Ramos (cell line): ENCODE measurements at regions not wholly inside any gene's neighbourhood (a gene's known extent, or its start where the extent isn't known, plus 50 kb on each side); places are given as distances from the start of the nearest gene placed in this dataset.

Experiments
- in situ Hi-C: fragments of 300-500 bp; cut with MboI; formaldehyde crosslinking; loops from one replicate; pipeline ENCODE4 v1.14.3; 2022; ENCODE audit warnings: low sequenced_read_pairs; ENCODE audit not compliant: unreplicated experiment

DNA sequence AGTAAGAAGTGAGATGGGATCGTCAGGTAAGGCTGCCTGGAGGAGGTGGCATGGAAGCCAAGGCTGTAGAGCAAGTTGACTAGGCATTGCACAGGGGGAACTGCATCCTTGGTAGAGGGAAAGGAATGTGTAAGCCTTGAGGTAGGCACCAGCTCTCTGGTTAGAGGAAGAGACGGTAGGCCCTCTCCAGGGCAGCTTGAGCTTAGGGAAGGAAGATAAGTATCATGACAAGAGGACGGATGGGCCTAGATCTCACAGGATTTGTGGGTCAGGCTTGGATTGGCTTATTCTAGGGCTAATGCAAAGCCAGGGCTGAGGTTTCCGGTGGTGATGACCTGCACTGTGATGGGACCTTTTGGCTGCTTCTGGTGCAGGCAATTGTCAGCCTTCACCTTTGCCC lies 1035.8 kb downstream of the TBC1D22A start:
- in situ Hi-C loops = no loop called here

DNA sequence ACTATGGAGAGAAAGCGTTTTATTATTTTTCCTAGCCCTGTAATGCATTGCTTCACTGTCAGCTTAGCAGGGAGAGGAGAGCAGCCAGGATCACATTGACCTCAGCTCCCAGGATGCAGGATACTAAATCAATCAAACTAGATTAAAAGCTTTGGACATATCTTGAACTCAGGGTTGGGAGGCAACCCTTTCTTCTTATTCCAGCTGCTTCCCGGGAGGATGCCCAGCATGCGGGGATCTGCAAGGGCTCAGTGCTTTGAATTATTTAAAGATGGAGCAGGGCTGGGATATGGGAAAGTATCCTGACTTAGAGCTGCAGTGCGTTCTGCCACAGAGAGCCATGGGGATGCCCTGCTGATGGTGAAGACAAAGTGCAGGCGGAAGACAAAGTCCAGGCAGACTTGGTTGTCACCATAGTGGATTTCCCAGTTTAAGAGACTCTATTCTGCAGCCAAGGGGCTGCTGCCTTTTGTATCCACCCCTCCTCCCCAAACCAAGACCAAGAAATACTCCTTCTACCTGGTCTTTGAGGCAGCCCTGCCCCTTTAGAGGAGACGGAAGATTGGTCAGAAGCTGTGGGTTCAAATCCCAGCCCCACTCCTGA lies 1035.0 kb downstream of the TBC1D22A start:
- in situ Hi-C loops = no loop called here

DNA sequence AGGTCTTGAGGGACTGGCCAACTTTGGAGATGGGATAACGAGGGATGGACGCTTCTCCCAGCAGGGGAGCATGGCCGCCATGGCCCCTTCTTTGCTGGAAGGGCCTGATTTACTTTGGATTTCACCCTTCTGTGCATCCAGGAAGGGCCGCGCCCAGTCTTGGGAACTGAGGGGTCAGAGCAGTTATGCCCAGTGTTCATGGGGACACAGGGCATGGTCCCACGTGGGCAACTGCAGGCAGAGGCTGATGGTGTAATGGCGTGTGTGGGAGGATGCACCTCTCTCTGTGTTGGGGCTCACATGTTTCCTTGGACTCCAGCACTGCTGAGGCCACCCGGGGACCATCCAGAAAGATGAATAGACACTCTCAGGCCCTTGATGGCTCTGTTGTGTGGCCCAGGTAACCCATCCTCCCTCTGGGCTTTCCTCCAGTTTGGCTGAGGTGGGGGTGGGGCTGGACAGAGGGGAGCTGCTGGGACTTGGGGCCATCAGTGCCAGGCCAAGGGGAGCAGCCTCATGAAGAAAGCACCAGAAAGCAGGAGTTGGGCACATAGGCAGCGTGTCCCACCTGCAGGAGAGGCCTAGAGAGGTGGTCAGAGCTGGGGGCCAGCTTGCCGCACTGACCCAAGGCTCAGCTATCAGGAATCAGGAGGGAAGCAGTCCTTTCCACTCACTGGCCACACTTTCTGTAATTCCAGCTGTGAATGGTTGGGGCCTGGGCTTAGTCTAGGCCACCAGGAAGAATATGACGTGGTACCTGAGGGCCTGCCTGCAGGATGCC lies 1033.9 kb downstream of the TBC1D22A start:
- in situ Hi-C loops = no loop called here

DNA sequence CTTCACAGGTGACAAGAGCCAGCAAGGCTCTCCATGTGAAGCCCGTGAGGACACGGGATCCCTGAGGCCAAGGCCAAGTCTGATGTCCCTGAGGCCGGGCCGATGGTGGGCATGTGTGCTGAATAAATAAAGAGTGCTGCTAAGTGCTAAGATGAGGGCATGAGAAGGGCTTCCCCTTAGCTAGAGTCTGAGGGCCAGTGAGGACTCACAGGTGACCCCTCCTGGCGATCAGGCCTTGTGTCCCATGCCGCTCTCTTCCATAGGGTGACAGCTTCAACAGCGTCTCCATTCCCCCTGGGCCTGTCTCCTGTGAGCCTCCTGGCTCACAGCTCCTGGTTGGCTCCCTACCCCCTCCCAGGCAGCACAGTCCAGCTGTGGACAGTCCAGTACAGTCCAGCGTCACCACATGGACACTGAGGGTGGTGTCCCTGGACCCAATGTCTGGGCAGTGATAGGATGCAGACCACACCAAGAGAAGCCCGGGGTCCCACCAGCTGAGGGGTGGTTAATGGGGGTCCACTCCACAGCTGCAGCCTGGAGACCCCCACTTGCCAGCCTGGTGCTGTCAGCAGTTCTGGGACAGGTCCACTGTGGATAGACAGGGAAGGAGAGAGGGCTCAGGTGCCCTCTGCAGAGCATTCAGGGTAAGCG lies 1033.2 kb downstream of the TBC1D22A start:
- in situ Hi-C loops = no loop called here

DNA sequence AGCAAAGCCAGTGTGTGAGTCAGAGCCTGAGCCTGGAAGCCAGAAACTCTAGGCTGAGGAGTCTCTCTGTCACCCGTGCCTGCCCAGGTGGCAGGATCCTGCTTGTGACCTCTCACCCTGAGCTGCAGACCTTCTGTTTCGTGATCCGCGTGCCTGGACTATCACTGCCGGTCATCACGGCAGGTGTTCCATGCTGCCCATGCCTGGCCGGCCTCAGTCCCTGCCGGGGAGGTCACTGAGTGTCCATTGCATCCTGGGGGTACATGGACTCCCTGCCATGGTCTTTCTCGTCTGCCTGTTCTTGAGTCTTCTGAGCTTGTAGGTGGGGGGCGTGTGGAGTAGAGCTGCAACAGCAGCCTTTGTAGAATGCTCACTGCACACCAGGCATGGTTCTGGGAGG lies 1032.4 kb downstream of the TBC1D22A start:
- in situ Hi-C loops = no loop called here

DNA sequence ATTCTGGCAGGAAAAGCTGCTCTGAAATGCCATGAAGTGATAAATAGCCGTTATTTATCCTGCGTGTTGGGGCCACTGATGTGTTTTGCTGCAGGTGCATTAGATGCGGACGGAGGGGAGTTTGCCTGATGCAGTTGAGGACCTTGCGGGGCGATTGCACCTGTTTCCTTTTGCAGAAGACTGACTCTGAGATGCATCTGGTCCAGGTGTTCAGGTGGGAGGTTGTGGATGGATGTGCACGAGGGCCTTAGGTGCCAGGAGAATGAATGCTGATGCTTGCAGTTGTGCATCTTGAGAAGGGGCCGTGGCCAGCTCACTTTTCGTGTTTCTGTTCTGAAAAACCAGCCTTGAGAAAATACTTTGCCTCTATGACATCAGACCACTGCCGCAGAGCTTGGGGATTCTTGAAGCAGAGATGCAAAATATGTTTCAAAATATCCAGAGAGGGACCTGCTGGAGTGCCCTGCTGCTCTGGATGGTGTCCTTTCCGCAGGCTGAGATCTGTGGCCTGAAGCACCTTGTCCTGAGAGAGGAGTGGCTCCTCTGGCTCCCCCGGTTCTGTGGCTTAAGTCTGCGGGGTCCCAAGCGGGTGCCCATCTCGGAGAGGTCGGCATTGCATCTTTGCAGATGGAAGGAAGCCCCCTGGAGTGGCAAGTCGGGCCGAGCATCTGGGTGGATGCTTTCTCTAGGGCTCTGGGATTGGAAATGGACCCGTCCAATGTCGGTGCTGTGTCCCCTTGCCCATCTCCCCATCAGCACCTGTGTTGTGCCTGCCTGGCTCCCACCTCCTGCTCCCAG lies 1031.1 kb downstream of the TBC1D22A start:
- in situ Hi-C loops = no loop called here

DNA sequence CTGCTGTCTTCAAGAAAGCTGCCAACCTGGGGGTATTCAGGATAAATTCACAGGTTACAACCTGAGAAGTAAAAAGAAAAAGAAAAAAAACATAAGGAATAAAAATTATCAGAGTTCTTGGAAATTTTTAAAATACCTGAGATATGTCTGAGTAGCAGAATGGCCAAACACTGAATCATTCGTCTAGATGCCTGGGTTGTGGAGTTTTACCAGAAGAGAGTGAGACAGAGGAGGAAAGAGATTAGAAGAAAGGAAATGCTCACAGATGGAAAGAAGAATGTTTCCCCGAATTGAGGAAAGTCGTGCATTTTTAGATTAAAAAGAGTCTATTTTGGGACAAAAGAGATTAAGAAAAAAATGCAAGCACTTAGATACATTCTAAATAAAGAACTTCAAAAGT lies 1026.7 kb downstream of the TBC1D22A start:
- in situ Hi-C loops = no loop called here

DNA sequence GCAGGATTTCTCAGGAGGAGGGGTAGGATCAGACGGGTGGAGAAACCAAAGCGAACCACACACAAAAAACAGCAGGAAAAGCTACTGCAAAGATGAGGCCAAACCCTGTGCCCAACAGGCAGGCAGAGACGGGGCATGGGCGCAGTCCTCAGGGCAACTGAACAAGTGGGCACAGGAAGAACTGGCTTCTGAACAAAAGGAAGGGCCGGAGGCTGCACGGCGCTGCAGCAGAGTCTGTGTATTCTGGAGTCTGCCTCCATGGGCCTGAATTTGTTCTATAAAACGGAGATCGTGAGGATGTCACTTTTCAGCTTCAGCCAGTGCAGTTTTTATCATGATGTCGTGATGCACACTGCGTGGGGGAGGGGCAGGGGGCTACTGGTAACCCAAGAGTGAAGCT lies 1026.0 kb downstream of the TBC1D22A start:
- in situ Hi-C loops = no loop called here

DNA sequence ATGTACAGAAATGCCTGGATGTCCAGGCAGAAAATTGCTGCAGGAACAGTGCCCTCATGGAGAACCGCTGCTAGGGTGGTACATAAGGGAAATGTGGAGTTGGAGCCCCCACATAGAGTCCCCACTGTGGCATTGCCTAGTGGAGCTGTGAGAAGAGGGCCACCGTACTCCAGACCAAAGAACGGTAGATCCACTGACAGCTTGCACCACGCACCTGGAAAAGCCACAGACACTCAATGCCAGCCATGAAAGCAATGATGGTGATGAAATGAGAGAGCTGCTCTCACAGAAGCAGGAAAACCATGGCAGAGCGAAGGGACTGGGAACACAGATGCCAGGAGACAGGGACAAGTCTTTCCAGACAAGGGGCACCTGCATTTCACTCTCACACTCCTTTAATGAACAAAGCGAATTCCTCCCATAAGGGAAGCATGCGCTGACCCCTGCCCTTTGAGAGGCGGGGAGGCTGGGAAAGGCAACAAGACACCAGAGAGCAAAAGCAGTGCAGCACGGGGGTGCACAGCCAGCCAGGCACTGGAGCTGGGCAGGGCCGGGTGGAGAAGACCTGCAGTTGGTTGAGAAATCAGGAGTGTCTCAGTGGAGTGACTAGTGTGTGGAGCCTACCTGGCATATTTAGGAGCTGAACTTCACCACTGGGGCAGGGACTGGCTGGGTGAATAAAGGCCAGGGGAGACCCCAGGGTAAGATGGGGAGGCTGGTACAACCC lies 1025.2 kb downstream of the TBC1D22A start:
- in situ Hi-C loops = no loop called here

DNA sequence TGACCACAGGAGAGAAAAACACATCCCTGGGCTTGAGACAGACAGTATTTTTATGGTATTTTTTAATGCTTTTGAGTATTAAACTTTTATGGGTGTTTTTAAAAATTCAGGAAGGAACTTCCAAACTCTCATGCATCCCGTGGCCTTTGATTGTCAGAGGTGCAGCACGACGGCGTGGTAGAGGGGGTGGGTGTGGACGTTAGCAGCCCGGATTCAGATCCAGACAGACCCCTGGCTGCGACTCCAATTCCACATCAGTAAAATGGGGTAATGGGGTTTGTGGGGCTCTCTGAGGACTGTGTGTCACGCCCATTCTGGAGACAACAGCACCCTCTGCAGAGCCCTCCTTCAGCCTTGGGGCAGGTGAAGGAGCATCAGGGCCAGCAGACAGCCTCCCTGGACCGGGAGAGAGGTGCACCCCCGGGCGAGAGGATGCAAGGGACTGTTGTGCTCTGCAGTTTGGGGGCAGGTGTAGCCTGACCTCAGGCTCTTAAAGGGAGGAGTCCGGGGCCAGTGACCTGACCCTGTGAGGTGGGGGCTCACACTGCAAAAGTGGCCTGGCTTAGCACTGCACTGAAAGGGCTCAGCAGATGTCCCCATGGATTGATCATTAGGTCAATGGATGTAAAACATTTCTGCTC lies 1024.3 kb downstream of the TBC1D22A start:
- in situ Hi-C loops = no loop called here

DNA sequence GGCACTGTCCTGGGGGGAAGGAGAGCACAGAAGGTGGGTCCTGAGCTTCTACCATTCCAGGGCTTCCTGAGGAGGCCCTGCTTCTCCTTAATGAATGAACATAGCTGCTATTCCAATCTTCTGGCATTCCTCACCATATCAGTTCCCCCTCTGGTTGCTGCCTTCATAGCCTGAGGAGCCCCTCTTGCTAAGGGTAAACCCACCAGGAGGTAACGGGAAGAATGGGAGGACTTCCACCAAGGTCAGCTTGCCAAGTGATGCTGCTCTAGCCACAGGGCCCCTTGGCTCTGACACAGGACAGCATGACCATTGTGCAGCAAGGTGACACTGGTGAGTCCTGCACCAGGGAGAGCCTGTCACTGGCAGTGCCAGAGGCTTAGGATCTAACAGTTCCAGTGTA lies 1022.5 kb downstream of the TBC1D22A start:
- in situ Hi-C loops = no loop called here

DNA sequence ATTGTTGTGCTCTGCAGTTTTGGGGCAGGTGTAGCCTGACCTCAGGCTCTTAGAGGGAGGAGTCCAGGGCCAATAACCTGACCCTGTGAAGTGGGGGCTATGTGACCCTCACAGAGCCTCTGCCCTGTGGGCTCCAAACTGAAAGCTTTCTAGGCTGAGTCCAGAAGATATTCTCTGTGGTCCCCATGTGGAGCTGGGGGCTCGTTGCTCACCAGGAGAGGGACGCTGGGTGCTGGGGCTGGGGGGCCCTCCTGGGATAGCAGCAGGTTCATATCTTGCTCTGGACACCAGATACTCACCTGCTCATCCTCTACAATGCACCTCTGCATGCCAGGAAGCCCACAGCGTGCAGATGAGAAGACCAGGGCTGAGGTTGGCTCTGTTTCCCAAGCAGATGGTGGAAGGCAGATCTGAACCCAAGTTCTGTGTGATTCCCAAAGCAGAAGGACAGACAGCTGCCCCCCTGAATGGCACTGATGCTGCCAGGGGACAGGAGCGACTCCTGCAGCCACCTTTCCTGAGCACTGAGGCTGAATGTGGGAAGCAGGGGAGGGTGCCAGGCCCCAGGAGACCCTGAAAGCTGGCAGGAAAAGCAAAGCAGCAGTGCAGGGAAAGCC lies 1022.0 kb downstream of the TBC1D22A start:
- in situ Hi-C loops = no loop called here

DNA sequence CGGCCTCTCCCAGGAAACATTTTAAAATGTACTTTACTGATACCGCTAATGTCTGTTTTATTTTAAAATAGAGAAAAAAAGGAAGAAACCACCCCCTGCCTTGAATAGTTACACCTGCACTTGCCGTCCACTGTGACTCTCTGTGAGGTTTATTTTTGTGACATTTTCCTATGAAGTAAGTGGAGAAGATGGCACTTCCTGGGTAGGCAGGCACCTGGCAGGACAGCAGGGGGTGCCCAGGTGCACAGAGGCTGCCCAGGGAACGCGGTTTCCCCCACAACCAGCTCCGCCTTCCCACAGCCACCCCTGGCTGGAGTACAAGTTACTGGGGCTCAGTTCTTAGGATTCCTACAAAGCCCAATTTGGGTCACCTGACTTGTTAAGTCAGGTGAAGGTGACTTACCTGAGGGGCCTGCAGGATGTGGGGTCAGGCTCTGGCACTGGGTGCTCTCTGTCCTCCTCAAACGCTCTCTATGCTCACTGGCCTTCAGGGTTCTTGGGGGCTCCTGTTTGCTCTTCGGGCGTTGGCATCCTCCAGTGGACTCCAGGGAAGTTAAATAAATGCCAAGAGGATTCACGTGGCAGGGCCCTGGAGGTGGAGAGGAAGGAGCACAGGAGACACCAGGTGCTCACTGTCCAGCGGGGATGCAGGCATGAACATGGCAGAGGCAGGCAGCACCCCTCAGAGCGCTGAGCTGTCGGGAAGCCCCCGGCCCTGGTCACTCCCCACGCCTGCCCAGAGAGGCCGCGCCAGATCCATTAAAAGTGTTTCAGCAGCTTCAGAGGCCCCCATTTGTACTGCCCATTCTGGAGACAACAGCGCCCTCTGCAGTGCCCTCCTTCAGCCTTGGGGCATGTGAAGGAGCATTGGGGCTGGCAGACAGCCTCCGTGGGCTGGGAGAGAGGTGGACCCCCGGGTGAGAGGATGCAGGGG lies 1021.2 kb downstream of the TBC1D22A start:
- in situ Hi-C loops = no loop called here

DNA sequence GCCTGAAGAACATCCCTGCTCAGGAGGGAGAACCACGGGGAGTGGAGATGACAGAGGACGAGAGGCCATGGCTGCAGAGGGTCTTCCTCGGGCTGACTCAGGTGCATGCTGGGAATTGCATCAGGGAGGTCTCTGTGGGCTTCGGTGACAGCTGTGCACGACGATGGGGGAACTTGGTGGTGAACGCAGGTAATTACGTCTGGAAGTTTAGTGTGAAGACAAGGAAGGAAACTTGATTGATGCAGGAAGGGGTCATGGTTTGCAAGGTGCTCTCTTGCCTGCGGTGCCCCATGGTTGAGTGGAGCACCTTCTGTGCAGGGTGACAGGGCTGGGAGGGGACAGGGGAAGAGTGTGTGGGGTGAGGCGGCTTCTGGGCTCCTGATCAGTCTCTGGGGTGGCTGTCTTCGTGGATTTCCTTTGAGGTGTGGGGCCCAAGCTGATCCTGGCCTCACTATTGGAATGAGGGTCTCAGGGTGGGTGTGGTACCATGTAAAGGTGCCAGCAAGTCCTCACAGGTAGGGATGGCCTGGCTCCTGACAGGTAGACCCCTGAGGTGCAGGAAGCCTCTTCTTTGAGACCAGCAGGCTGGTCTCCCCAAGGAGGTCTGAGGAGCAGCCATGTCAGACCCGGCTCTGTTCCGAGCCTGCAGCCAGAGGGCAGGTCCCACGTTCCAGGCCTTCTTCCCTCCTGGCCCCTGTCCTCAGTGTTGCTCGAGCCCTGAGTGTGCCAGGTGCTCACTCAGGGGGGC lies 1020.1 kb downstream of the TBC1D22A start:
- in situ Hi-C loops = no loop called here

DNA sequence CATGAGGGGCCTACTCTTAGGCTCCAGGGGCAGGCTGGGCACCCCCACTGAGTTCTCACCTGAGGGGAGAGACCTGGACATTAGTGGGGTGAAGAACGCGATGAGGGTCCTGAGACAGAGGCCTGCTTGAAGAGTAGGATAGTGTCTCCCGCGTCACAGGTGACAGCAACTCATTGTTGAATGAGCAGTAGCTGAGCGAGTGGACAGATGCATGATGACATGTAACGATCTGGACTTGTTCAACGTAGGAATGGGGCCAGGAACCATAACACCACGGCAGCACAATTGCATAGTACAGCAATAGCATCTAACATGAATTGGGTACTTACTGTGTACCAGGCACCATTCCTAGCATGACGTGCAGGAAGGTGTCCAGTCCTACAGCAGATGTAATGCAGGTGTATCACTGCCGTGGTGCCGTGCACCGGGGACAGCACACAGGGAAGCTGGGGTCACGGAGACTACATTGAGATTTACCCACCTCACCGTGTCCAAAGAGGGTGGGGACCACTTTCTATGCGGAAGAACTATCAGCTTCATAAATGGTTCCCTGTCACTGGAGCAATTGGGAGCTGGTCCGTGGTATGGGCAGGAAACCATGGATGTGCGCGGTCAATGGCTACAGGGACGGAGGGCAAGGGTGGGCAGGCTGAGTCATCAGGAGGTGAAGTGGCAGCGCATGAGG lies 1019.1 kb downstream of the TBC1D22A start:
- in situ Hi-C loops = no loop called here

DNA sequence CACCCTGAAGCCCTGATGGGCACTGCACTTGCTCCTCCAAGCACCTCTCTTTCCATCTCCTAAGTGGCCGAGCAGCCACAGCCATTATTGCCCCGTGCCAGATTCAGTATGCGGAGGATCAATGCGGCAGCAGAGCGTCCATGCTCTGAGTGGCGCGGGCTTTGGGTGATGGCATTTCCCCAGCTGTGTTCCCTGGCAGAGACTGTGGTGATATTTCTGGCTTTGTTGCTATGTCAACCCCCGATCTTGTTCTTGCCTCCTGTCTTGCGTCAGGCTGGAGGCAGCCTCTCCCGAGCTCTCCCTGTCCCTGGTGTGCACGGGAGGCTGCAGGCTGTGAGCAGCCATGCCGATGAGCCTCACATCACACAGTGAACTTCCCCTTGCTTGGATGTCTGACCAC lies 1018.6 kb downstream of the TBC1D22A start:
- in situ Hi-C loops = no loop called here

DNA sequence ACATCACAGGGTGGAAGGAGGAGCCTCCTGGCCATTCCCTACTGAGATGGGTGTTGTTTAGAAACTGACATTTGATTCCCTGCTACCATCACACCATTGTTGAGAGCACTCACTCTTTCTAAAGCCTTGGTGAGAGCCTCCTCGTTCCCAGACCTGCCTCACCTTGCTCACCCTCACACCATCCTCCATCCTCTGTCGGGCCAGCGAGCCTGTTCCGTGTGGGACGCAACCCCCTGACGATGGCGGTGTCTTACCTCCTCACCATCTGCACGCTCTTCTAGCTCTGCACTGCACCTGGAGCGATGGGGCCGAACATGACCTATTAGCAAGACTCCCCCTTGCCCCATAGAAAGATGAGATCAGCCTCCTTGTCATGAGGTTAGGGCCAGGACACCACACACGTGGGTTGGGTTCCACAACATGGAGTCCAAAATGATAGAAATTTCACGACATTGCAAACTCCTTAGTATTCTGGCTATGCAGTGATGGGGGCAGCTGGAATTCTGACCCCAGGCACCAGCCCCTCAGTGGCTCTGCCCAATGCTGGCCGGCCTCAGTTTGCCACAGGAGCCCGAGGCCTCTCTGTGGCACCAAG lies 1017.9 kb downstream of the TBC1D22A start:
- in situ Hi-C loops = no loop called here
